ENCODE measurements at regions not wholly inside any gene's neighbourhood (a gene's known extent, or its start where the extent isn't known, plus 50 kb on each side); places are given as distances from the start of the nearest gene placed in this dataset.

DNA sequence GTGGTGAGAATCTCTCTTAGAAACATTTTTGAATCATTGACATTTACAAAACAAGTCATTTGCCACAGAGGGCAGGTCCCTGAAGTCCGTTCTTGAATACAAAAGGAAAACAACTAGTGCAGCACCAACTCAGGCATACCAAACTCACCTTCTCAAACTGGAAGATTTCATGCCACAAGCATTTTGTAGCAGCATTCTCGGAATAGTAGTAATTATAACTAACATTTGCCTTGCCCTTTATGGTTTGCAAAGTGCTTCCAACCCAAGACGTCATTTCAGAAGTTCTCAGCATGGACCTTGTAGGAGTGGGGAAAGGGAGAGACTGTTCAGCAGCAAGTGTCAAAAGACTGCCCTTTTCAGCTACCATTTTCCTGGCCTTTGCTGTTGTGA lies 344.6 kb downstream of the RFC3 start:
- TF ChIP-seq, protein P1, sequence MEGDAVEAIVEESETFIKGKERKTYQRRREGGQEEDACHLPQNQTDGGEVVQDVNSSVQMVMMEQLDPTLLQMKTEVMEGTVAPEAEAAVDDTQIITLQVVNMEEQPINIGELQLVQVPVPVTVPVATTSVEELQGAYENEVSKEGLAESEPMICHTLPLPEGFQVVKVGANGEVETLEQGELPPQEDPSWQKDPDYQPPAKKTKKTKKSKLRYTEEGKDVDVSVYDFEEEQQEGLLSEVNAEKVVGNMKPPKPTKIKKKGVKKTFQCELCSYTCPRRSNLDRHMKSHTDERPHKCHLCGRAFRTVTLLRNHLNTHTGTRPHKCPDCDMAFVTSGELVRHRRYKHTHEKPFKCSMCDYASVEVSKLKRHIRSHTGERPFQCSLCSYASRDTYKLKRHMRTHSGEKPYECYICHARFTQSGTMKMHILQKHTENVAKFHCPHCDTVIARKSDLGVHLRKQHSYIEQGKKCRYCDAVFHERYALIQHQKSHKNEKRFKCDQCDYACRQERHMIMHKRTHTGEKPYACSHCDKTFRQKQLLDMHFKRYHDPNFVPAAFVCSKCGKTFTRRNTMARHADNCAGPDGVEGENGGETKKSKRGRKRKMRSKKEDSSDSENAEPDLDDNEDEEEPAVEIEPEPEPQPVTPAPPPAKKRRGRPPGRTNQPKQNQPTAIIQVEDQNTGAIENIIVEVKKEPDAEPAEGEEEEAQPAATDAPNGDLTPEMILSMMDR (conservative IDR thresholded peaks at IDR 0.05; ENCODE audit: low read depth): no peak
- no peak for DNase-seq (ENCODE audit: low spot score)
- no peak overlapping the region for H3K27ac ChIP-seq
- POLR2A ChIA-PET (ENCODE audit: low non-redundant PET): no interaction called here
- CTCF ChIA-PET: no interaction called here

DNA sequence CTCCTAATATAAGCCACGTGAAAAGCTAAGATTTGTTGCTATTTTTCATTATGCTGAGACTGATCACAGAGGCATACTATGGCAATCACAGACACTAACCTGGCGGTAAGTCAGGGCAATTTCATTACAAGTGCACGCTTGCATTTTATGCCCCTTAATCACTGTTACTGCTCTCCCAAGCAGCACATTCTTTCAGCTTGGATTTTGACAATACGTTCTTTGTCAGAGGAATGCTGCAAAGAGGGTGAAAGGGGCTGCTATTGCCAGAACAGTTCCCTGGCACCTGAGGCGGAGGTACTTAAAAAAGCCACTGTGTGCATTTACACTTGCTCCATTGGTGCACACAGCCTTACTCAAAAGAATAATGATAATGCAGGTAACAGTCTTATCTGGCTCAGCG lies 346.6 kb downstream of the RFC3 start:
- ChIA-PET POLR2A (ENCODE audit: low non-redundant PET) (no interaction called here), CTCF (interaction anchor here (0.8 kb wide), 1 partner anchor 14 kb away, joined by 4 read pairs; no protein-coding TSS in a partner anchor)
- H3K27ac ChIP-seq: no peak overlapping the region
- DNase-seq (ENCODE audit: low spot score): no peak
- TF ChIP-seq, protein P1 (conservative IDR thresholded peaks at IDR 0.05; ENCODE audit: low read depth): no peak

DNA sequence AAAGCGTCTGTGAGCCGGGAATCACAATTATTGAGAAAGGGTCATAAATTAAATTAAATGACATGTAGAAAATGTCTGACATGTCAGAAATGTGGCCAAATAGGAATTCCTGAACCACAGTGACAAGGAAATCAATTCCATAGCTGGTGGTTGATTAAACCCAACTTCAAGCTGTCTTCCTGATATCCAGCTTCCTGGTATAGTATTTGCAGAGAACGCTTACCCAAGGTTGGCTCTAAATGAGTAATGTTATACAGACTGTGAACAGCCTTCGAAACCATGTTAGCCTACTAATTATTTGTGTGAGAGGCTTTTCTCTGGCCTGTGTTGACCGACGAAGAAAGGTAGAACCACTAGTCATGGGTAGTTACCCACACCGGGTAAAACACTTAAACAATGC lies 347.2 kb downstream of the RFC3 start:
- CTCF ChIA-PET: no interaction called here
- TF ChIP-seq, protein P1 (conservative IDR thresholded peaks at IDR 0.05; ENCODE audit: low read depth): no peak
- no peak for DNase-seq (ENCODE audit: low spot score)
- POLR2A ChIA-PET (ENCODE audit: low non-redundant PET): no interaction called here
- no peak overlapping the region for H3K27ac ChIP-seq

DNA sequence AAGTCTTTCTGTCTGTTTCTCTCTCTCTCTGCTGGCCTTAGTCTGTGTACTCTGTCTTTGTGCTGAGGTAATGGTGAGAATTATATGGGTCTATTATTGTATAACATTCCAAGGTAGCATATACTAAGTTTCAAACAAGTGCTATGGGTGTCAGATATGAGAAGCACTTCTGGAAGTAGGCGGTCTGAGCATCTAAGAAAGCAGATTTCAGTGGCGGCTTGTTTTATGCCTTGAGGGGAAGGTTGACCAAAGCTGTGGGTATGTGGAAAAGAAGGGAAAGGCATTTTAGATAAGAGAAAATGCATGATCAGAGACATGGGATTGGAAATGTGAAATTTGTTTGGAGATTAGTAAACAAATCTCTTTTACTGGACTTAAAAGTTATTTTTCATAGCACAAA lies 348.5 kb downstream of the RFC3 start:
- no peak overlapping the region for H3K27ac ChIP-seq
- TF ChIP-seq, protein P1 (conservative IDR thresholded peaks at IDR 0.05; ENCODE audit: low read depth): no peak
- ChIA-PET POLR2A (ENCODE audit: low non-redundant PET) (no interaction called here), CTCF (interaction anchor here (0.6 kb wide), 2 partner anchors 84 to 274 kb away, joined by 3 to 5 read pairs; no protein-coding TSS in a partner anchor)
- DNase-seq (ENCODE audit: low spot score): no peak

DNA sequence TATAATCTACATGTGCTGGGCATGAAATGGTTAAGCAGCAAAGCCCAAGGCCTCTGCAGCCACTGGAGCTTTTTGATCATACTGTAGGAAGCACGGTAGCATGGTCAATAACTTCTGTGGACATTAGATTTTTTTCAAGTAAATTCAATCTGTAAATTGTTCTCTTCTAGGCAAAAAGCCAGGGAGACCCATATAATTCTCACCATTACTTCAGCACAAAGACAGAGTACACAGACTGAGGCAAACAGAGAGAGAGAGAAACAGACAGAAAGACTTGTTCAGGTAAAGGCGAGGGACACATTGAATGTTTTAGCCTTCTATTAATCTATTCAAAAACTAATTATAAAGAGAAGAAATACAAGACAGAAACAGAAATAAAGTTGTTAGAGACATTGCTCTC lies 349.4 kb downstream of the RFC3 start:
- no peak overlapping the region for H3K27ac ChIP-seq
- TF ChIP-seq, protein P1 (conservative IDR thresholded peaks at IDR 0.05; ENCODE audit: low read depth): no peak
- POLR2A ChIA-PET (ENCODE audit: low non-redundant PET): no interaction called here
- CTCF ChIA-PET: interaction anchor here (0.6 kb wide), 1 partner anchor 243 kb away, joined by 4 read pairs; no protein-coding TSS in a partner anchor
- DNase-seq (ENCODE audit: low spot score): no peak

DNA sequence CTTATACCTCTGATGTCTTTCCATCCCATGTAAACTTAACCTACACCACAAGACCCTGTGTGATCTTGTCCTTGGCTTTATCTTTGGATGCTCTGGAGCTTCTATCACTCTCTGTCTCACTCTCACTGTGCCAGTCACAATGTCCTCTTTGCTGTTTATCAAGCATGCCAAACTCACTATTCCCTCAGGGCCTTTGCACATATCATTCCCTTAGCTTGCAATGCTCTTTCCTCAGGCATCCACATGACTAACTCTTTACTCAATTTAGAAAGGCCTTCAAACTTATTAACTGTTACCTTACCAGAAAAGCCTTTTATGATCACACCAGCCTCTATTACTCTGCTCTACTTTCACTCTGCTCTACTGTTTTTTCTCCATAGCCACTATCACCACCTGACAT lies 354.1 kb downstream of the RFC3 start:
- TF ChIP-seq, protein P1 (conservative IDR thresholded peaks at IDR 0.05; ENCODE audit: low read depth): no peak
- CTCF ChIA-PET: interaction anchor here (0.7 kb wide), 1 partner anchor 330 kb away, joined by 3 read pairs; no protein-coding TSS in a partner anchor
- no peak overlapping the region for H3K27ac ChIP-seq
- no peak for DNase-seq (ENCODE audit: low spot score)
- POLR2A ChIA-PET (ENCODE audit: low non-redundant PET): no interaction called here

All from RWPE1 (cell line).